HepG2 (cell line): ENCODE measurements at regions not wholly inside any gene's neighbourhood (a gene's known extent, or its start where the extent isn't known, plus 50 kb on each side); places are given as distances from the start of the nearest gene placed in this dataset.

ENCODE experiments used
- ATAC-seq: fragments of 200-7000 bp; cut with Tn5 transposase; 3 replicates; pipeline ENCODE4 v1.9.1; 2020; ENCODE audit warnings: mild to moderate bottlenecking, moderate library complexity
- BruUV-seq: library from RNA; stranded (reverse); fragments of 400-500 nt; replicated peaks from 2 replicates; lab custom pipeline; 2021; lab: Mats Ljungman, UMichigan
- CTCF ChIA-PET: fragments of 300-600 bp; formaldehyde crosslinking; extraction: SDS; loops from one replicate; lab custom pipeline; 2021; ENCODE audit warnings: low total read pairs, inconsistent platforms, low intra/inter-chr PET ratio; lab: Yijun Ruan, JAX
- POLR2A ChIA-PET: fragments of 350-600 bp; sonication (Branson Sonifier 250); formaldehyde crosslinking; loops from one replicate; lab custom pipeline; 2020; ENCODE audit warnings: antibody characterized with exemption, inconsistent platforms; lab: Yijun Ruan, JAX
- DNase-seq: peaks from one replicate; pipeline ENCODE4 v3.0.0-alpha.2; 2015; ENCODE audit warnings: low spot score
- FAIRE-seq: peaks from 3 replicates; lab custom pipeline; 2011; peaks lifted over from hg19 to GRCh38; lab: Jason Lieb, UNC
- H2AFZ ChIP-seq: one replicate; pipeline ENCODE4 v1.6.1; 2011; ENCODE audit warnings: low read length, inconsistent platforms
- H3K27ac ChIP-seq: fragments of 300-600 bp; 3 replicates; pipeline ENCODE4 v1.8.0; 2011; ENCODE audit warnings: mixed run types, mild to moderate bottlenecking, mixed read lengths, low read length, inconsistent platforms; ENCODE audit not compliant: insufficient read depth; ENCODE audit errors: extremely low read length
- H3K27me3 ChIP-seq, 2 experiments: fragments of 200-600 bp in 1 of 2; 2 replicates in 1 of 2; 3 replicates in 1 of 2; pipeline versions ENCODE4 v1.6.0 to v1.8.0; 2011; ENCODE audit warnings: low read length in 2 of 2, mild to moderate bottlenecking in 2 of 2, moderate library complexity in 2 of 2, inconsistent platforms in 1 of 2; ENCODE audit not compliant: insufficient read depth in 2 of 2, control insufficient read depth in 1 of 2
- H3K36me3 ChIP-seq, 2 experiments: fragments of 200-600 bp in 1 of 2; replicated peaks in 1 of 2; 2 replicates in 1 of 2; 3 replicates in 1 of 2; pipeline versions ENCODE4 v1.5.1 to v1.8.0; 2011; ENCODE audit warnings: low read length in 2 of 2, inconsistent platforms in 1 of 2; ENCODE audit not compliant: insufficient read depth in 2 of 2, control insufficient read depth in 1 of 2
- H3K4me1 ChIP-seq: 2 replicates; pipeline ENCODE4 v1.5.1; 2012; ENCODE audit warnings: low read length, inconsistent platforms; ENCODE audit not compliant: insufficient read depth
- H3K4me2 ChIP-seq: 2 replicates; pipeline ENCODE4 v1.6.0; 2011; ENCODE audit warnings: low read depth, low read length, inconsistent platforms
- H3K4me3 ChIP-seq, 3 experiments: fragments of 200-600 bp in 1 of 3; sonication (generic), shearing (Covaris generic) in 1 of 3; replicated peaks in 1 of 3; 2 replicates each; pipeline ENCODE4 v1.5.1; 2011 to 2016; ENCODE audit warnings: low read length in 3 of 3, inconsistent platforms in 2 of 3, low read depth in 2 of 3, mild to moderate bottlenecking in 2 of 3, control low read depth in 1 of 3, mixed read lengths in 1 of 3; ENCODE audit not compliant: insufficient read depth in 1 of 3
- H3K79me2 ChIP-seq: one replicate; pipeline ENCODE4 v1.6.1; 2011; ENCODE audit warnings: low read length, inconsistent platforms; ENCODE audit not compliant: insufficient read depth
- H3K9ac ChIP-seq: 2 replicates; pipeline ENCODE4 v1.6.0; 2011; ENCODE audit warnings: mild to moderate bottlenecking, low read depth, low read length, inconsistent platforms; ENCODE audit not compliant: insufficient read depth
- H3K9me3 ChIP-seq: 2 replicates; pipeline ENCODE4 v1.5.1; 2012; ENCODE audit warnings: mild to moderate bottlenecking, low read length
- H4K20me1 ChIP-seq: 2 replicates; pipeline ENCODE4 v1.6.0; 2011; ENCODE audit warnings: inconsistent platforms, mild to moderate bottlenecking, low read length, moderate library complexity; ENCODE audit not compliant: insufficient read depth
- ATF6 ChIP-seq: sonication (generic); formaldehyde crosslinking; conservative IDR thresholded peaks from 2 replicates; pipeline ENCODE4 v1.4.0; 2020; ENCODE audit warnings: missing genetic modification reagents
- KAT7 ChIP-seq: IDR thresholded peaks from 2 replicates; pipeline ENCODE4 v1.6.1; 2018; ENCODE audit warnings: borderline replicate concordance, missing compliant biosample characterization
- MAFF ChIP-seq: IDR thresholded peaks from 2 replicates; pipeline ENCODE4 v1.6.1; 2011; ENCODE audit warnings: low read depth, low read length, improper control_type of control experiment
- MAFK ChIP-seq, 2 experiments: IDR thresholded peaks in 1 of 2; conservative IDR thresholded peaks in 1 of 2; 2 replicates each; pipeline ENCODE4 v1.6.1; 2011; ENCODE audit warnings: improper control_type of control experiment in 2 of 2, low read length in 2 of 2
- MYPOP ChIP-seq: sonication (generic); formaldehyde crosslinking; IDR thresholded peaks from 2 replicates; pipeline ENCODE4 v1.8.1; 2023; ENCODE audit warnings: mild to moderate bottlenecking, moderate library complexity, missing genetic modification reagents
- PRPF4 ChIP-seq: fragments of 200-400 bp; formaldehyde crosslinking; IDR thresholded peaks from 2 replicates; pipeline ENCODE4 v1.6.1; 2016; ENCODE audit warnings: low read length, low read depth; ENCODE audit not compliant: poor library complexity, severe bottlenecking
- ZNF275 ChIP-seq: sonication (generic); formaldehyde crosslinking; IDR thresholded peaks from 2 replicates; pipeline ENCODE4 v1.8.0; 2022; ENCODE audit warnings: missing genetic modification reagents, mild to moderate bottlenecking, inconsistent platforms, borderline replicate concordance
- ZNF800 ChIP-seq: sonication (generic); formaldehyde crosslinking; IDR thresholded peaks from 2 replicates; pipeline ENCODE4 v1.4.0; 2020; ENCODE audit warnings: missing genetic modification reagents
- WGBS: methylation state at CpG from one replicate; pipeline ENCODE4 v1.1.6; 2017; ENCODE audit warnings: low lambda C conversion rate; 5-methylcytosine and 5-hydroxymethylcytosine counted together
- in situ Hi-C: cut with HindIII; loops from 2 replicates; pipeline ENCODE4 v1.10.0; 2017; ENCODE audit warnings: low pct_unique_long_range_greater_than_20kb; ENCODE audit not compliant: extremely low pct_ligation_motif_present
- intact Hi-C: fragments of 100-400 bp; cut with micrococcal nuclease; formaldehyde crosslinking; loops from one replicate; pipeline ENCODE4 v1.10.0; 2022; ENCODE audit not compliant: unreplicated experiment

GRCh38 chr1:4530166-4530785 is 124.1 kb upstream of the AJAP1 start (continued):
- TF ChIP-seq ZNF275 (CRISPR knock-in tag) (no peak), MYPOP (CRISPR knock-in tag) (no peak), KAT7 (CRISPR knock-in tag) (no peak), ZNF800 (CRISPR knock-in tag) (no peak), ATF6 (CRISPR knock-in tag) (no peak)

GRCh38 chr1:4531842-4532241 is 122.6 kb upstream of the AJAP1 start:
- H3K36me3 ChIP-seq: no peaks in the 10 kb centered on the region
- in situ Hi-C loops: no loop called here
- H3K4me2 ChIP-seq: no peak overlapping the region
- ATAC-seq (no peak), FAIRE-seq (no peak), DNase-seq (no peak)
- H3K9me3 ChIP-seq: no peaks in the 10 kb centered on the region
- H4K20me1 ChIP-seq: no peaks in the 10 kb centered on the region
- no peak overlapping the region for H2AFZ ChIP-seq
- H3K27me3 ChIP-seq: peaks cover 5 to 15% of the 10 kb centered on the region in 2 experiments; a peak in 4 of 5 replicates
- H3K79me2 ChIP-seq: no peaks in the 10 kb centered on the region
- H3K4me1 ChIP-seq: no peaks in the 10 kb centered on the region
- BruUV-seq: no TSS peak
- 2% methylated on average over 5 of the region's 5 CpGs for WGBS
- no peak overlapping the region for H3K4me3 ChIP-seq
- intact Hi-C loops: no loop called here
- TF ChIP-seq PRPF4 (no peak), MAFK (conservative IDR thresholded peaks at IDR 0.05 in 1 of 2, IDR thresholded peaks at IDR 0.05 in 1 of 2; ENCODE audit: low read length in 2 of 2) (peak; percentile 37 to 50; a peak in 2 of 4 replicates), MAFF (peak; percentile 34; the same call in 1 of the 2 replicates)
- TF ChIP-seq, all 625 proteins: peak for 2
- ChIA-PET POLR2A (no interaction called here), CTCF (no interaction called here)
- no peak overlapping the region for H3K9ac ChIP-seq
- no peak overlapping the region for H3K27ac ChIP-seq
